WTC11 (cell line): ENCODE measurements at regions not wholly inside any gene's neighbourhood (a gene's known extent, or its start where the extent isn't known, plus 50 kb on each side); places are given as distances from the start of the nearest gene placed in this dataset.

Source experiments
- ATF3 ChIP-seq: sonication (generic); formaldehyde crosslinking; conservative IDR thresholded peaks from 2 replicates; pipeline ENCODE4 v1.8.1; 2022; ENCODE audit warnings: mild to moderate bottlenecking, missing genetic modification reagents
- CTCF ChIP-seq: fragments of 200-600 bp; IDR thresholded peaks from 2 replicates; pipeline ENCODE4 v1.8.0; 2022; ENCODE audit warnings: antibody characterized with exemption
- IRF2 ChIP-seq: sonication (generic); formaldehyde crosslinking; IDR thresholded peaks from 2 replicates; pipeline ENCODE4 v1.8.0; 2022; ENCODE audit warnings: low read depth, missing genetic modification reagents, borderline replicate concordance
- SMAD3 ChIP-seq: sonication (generic); formaldehyde crosslinking; IDR thresholded peaks from 2 replicates; pipeline ENCODE4 v1.8.0; 2022; ENCODE audit warnings: missing genetic modification reagents, mild to moderate bottlenecking, borderline replicate concordance

GRCh38 chr16:62602790-62603189 is 566.6 kb upstream of the CDH8 start:
- TF ChIP-seq CTCF (no peak), IRF2 (CRISPR knock-in tag) (no peak), SMAD3 (CRISPR knock-in tag) (no peak), ATF3 (CRISPR knock-in tag) (no peak)
